ENCODE measurements at regions not wholly inside any gene's neighbourhood (a gene's known extent, or its start where the extent isn't known, plus 50 kb on each side); places are given as distances from the start of the nearest gene placed in this dataset.

- peaks cover 2% of the 10 kb centered on the region for H3K9me3 Mint-ChIP-seq (ENCODE audit: unreplicated experiment)
- no peak overlapping the region for H3K4me3 Mint-ChIP-seq (ENCODE audit: unreplicated experiment)
- no peaks in the 10 kb centered on the region for H3K27me3 Mint-ChIP-seq (ENCODE audit: unreplicated experiment)
- no peak for DNase-seq
- no peak for TF ChIP-seq CTCF (IDR thresholded peaks at IDR 0.05; ENCODE audit: partially characterized antibody, unreplicated experiment)
- peaks cover 6% of the 10 kb centered on the region for H3K36me3 Mint-ChIP-seq (ENCODE audit: unreplicated experiment)
- no peak overlapping the region for H3K27ac Mint-ChIP-seq (ENCODE audit: unreplicated experiment)
- H3K4me1 Mint-ChIP-seq (ENCODE audit: low read depth, unreplicated experiment): peaks cover 2% of the 10 kb centered on the region
These were observed 255.1 kb upstream of the THSD7B start for GRCh38 chr2:136510244-136510643.

GRCh38 chr2:136505462-136505861 is 259.9 kb upstream of the THSD7B start:
- TF ChIP-seq CTCF (IDR thresholded peaks at IDR 0.05; ENCODE audit: partially characterized antibody, unreplicated experiment): no peak
- H3K4me1 Mint-ChIP-seq (ENCODE audit: low read depth, unreplicated experiment): peaks cover 2% of the 10 kb centered on the region
- H3K4me3 Mint-ChIP-seq (ENCODE audit: unreplicated experiment): no peak overlapping the region
- DNase-seq: no peak
- peaks cover 13% of the 10 kb centered on the region for H3K36me3 Mint-ChIP-seq (ENCODE audit: unreplicated experiment)
- peaks cover 2% of the 10 kb centered on the region for H3K9me3 Mint-ChIP-seq (ENCODE audit: unreplicated experiment)
- no peaks in the 10 kb centered on the region for H3K27me3 Mint-ChIP-seq (ENCODE audit: unreplicated experiment)
- no peak overlapping the region for H3K27ac Mint-ChIP-seq (ENCODE audit: unreplicated experiment)

- DNase-seq: no peak
- Mint-ChIP-seq H3K9me3 (ENCODE audit: unreplicated experiment) (no peaks in the 10 kb centered on the region), H3K27ac (ENCODE audit: unreplicated experiment) (no peak overlapping the region), H3K4me3 (ENCODE audit: unreplicated experiment) (no peak overlapping the region), H3K27me3 (ENCODE audit: unreplicated experiment) (no peaks in the 10 kb centered on the region), H3K36me3 (ENCODE audit: unreplicated experiment) (peaks cover 7% of the 10 kb centered on the region), H3K4me1 (ENCODE audit: low read depth, unreplicated experiment) (peaks cover 5% of the 10 kb centered on the region)
- no peak for TF ChIP-seq CTCF (IDR thresholded peaks at IDR 0.05; ENCODE audit: partially characterized antibody, unreplicated experiment)
These were observed 262.7 kb upstream of the THSD7B start for GRCh38 chr2:136502660-136503059.

GRCh38 chr2:136497709-136498108 is 267.6 kb upstream of the THSD7B start:
- Mint-ChIP-seq H3K27me3 (ENCODE audit: unreplicated experiment) (no peaks in the 10 kb centered on the region), H3K36me3 (ENCODE audit: unreplicated experiment) (peaks cover 7% of the 10 kb centered on the region), H3K4me3 (ENCODE audit: unreplicated experiment) (no peak overlapping the region), H3K27ac (ENCODE audit: unreplicated experiment) (no peak overlapping the region), H3K9me3 (ENCODE audit: unreplicated experiment) (no peaks in the 10 kb centered on the region), H3K4me1 (ENCODE audit: low read depth, unreplicated experiment) (peaks cover 10% of the 10 kb centered on the region)
- no peak for DNase-seq
- TF ChIP-seq CTCF (IDR thresholded peaks at IDR 0.05; ENCODE audit: partially characterized antibody, unreplicated experiment): no peak

GRCh38 chr2:136496966-136497365 is 268.4 kb upstream of the THSD7B start:
- Mint-ChIP-seq H3K4me1 (ENCODE audit: low read depth, unreplicated experiment) (peaks cover 12% of the 10 kb centered on the region), H3K4me3 (ENCODE audit: unreplicated experiment) (no peak overlapping the region), H3K36me3 (ENCODE audit: unreplicated experiment) (peaks cover 7% of the 10 kb centered on the region), H3K27ac (ENCODE audit: unreplicated experiment) (no peak overlapping the region), H3K27me3 (ENCODE audit: unreplicated experiment) (no peaks in the 10 kb centered on the region), H3K9me3 (ENCODE audit: unreplicated experiment) (no peaks in the 10 kb centered on the region)
- no peak for TF ChIP-seq CTCF (IDR thresholded peaks at IDR 0.05; ENCODE audit: partially characterized antibody, unreplicated experiment)
- DNase-seq: no peak
